ENCODE measurements at regions not wholly inside any gene's neighbourhood (a gene's known extent, or its start where the extent isn't known, plus 50 kb on each side); places are given as distances from the start of the nearest gene placed in this dataset.

DNA sequence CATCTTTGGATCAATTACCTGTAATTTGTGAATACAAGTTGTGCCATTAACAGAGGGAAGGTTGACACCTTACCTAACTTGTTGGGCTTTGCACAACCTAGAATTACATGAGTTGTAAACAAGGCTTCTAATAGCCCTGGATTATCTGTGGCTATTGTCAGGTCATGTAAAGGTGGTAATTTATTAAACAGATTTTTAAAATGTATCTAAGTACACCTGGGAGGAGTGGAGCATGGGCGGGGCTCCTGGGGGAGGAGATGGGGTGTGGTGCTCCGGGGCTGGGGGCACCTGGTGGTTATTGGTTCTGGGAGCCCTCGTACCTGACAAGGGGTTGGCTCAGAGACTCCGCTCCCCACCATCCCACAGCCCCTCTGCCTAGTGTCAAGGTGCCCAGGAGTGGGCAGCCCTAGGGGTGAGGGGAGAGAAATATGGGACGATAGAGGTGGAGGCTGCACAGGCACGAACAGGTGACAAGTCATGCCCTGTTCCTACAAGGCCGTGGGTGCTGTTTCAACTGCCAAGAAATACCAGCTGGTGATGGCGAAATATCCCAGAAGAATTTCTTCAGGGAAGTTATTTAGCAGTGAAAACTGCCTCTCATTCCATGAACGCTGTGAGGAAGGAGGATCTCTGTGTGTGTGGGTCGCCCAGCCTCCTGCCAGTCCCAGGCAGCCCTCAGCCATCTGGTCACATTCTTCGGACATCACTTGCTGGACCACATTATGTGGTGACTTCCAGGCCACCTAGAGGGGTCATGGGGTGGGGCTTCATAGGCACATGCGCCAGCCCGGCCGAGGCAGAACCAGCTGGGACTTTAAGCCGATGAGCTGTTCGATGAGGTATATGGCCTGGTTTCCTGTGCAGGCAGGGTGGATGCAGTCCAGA, 55.5 kb upstream of the IRX3 start:
- TF ChIP-seq POLR2A (IDR thresholded peaks at IDR 0.05; ENCODE audit: low read depth), result no peak
- TF ChIP-seq POLR2AphosphoS5 (IDR thresholded peaks at IDR 0.05), result no peak
- no peak for TF ChIP-seq EP300 (IDR thresholded peaks at IDR 0.05)
- TF ChIP-seq, protein P1, sequence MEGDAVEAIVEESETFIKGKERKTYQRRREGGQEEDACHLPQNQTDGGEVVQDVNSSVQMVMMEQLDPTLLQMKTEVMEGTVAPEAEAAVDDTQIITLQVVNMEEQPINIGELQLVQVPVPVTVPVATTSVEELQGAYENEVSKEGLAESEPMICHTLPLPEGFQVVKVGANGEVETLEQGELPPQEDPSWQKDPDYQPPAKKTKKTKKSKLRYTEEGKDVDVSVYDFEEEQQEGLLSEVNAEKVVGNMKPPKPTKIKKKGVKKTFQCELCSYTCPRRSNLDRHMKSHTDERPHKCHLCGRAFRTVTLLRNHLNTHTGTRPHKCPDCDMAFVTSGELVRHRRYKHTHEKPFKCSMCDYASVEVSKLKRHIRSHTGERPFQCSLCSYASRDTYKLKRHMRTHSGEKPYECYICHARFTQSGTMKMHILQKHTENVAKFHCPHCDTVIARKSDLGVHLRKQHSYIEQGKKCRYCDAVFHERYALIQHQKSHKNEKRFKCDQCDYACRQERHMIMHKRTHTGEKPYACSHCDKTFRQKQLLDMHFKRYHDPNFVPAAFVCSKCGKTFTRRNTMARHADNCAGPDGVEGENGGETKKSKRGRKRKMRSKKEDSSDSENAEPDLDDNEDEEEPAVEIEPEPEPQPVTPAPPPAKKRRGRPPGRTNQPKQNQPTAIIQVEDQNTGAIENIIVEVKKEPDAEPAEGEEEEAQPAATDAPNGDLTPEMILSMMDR (IDR thresholded peaks at IDR 0.05), result no peak
- H3K9me3 ChIP-seq, result no peaks in the 10 kb centered on the region
- peaks cover 0 to 42% (median 0%) of the 10 kb centered on the region in 4 donors for H3K27me3 ChIP-seq
- H3K4me3 ChIP-seq, result no peak overlapping the region
- DNase-seq (ENCODE audit: extremely low spot score), result no peak
- no peak overlapping the region for H3K27ac ChIP-seq (replicated peaks in 1 of 4)
- no peaks in the 10 kb centered on the region for H3K4me1 ChIP-seq
- H3K36me3 ChIP-seq, result no peaks in the 10 kb centered on the region
- intact Hi-C loops (cut with DNase I), result no loop called here
- WGBS, result 83% methylated on average over 15 of the region's 16 CpGs

DNA sequence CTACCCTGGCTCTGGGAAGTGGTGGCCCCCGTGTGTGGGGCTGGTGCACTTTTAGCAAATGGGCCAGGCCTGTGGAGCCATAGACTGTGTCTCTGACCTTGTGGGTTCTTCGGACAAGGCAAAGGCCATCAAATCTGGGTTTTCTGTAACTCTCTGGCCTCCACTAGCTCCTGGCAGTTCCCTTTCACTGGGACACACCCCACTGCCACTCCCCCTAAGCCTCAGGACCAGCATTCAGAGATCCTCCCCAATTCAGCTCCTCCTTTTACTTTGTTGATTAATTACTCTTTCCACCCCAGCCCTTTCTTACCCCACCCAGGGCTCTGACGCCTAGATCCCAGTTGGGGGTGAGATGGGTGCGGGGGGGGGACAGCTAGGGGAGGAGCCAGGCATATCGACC, 53.9 kb upstream of the IRX3 start:
- H3K4me3 ChIP-seq, result no peak overlapping the region
- peaks cover 0 to 37% (median 0%) of the 10 kb centered on the region in 4 donors for H3K27me3 ChIP-seq

DNA sequence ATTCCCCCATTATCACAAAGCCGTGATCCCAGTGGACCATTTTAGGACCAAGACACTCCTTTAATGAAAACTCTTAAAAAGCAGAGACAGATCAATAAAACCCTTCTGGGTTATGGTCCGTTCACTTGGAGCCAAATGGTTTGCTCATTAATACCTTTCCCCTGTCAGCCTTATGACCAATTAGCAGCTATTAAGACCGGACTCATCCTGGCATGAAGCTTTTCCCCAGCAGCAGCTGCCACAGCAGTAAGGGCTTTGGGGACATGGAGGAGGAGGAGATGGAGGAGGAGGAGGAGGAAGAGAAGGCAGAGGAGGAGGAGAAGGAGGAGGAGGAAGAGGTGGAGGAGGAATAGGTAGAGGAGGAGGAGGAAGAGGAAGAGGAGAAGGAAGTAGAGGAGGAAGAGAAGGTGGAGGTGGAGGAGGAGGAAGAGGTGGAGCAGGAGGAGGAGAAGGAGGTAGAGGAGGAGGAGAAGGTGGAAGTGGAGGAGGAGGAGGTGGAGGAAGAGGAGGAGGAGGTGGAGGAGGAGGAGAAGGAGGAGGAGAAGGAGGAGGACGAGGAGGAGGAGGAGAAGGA, 50.1 kb upstream of the IRX3 start:
- intact Hi-C loops (cut with DNase I), result no loop called here
- WGBS, result 38% methylated on average over 4 of the region's 4 CpGs
- no peak overlapping the region for H3K4me3 ChIP-seq
- TF ChIP-seq POLR2A (IDR thresholded peaks at IDR 0.05; ENCODE audit: low read depth) (no peak), POLR2AphosphoS5 (IDR thresholded peaks at IDR 0.05) (no peak), EP300 (IDR thresholded peaks at IDR 0.05) (no peak)
- TF ChIP-seq, protein P1 (IDR thresholded peaks at IDR 0.05), result no peak
- no peaks in the 10 kb centered on the region for H3K36me3 ChIP-seq
- no peak for DNase-seq (ENCODE audit: extremely low spot score)
- no peak overlapping the region for H3K27ac ChIP-seq (replicated peaks in 1 of 4)
- H3K4me1 ChIP-seq, result no peaks in the 10 kb centered on the region
- no peaks in the 10 kb centered on the region for H3K9me3 ChIP-seq
- peaks cover 0 to 27% (median 0%) of the 10 kb centered on the region in 4 donors for H3K27me3 ChIP-seq

More for the DNA sequence above, 53.9 kb upstream of the IRX3 start:
- intact Hi-C loops (cut with DNase I), result no loop called here
- DNase-seq (ENCODE audit: extremely low spot score), result no peak
- no peaks in the 10 kb centered on the region for H3K36me3 ChIP-seq
- WGBS, result 57% methylated on average over 5 of the region's 5 CpGs
- TF ChIP-seq POLR2A (IDR thresholded peaks at IDR 0.05; ENCODE audit: low read depth) (no peak), POLR2AphosphoS5 (IDR thresholded peaks at IDR 0.05) (no peak), EP300 (IDR thresholded peaks at IDR 0.05) (no peak)
- TF ChIP-seq, protein P1 (IDR thresholded peaks at IDR 0.05), result no peak
- H3K4me1 ChIP-seq, result no peaks in the 10 kb centered on the region
- H3K27ac ChIP-seq (replicated peaks in 1 of 4), result no peak overlapping the region
- H3K9me3 ChIP-seq, result no peaks in the 10 kb centered on the region
